OCI-LY7 (cell line): ENCODE measurements at regions not wholly inside any gene's neighbourhood (a gene's known extent, or its start where the extent isn't known, plus 50 kb on each side); places are given as distances from the start of the nearest gene placed in this dataset.
"Not testable (repeated sequence)": the region's sequence is repeated elsewhere in the genome, so short reads cannot be mapped to it uniquely, and the experiment has no call there.

Experiments
- CTCF ChIP-seq: fragments of 200-600 bp; sonication (generic); conservative IDR thresholded peaks from 2 replicates; pipeline ENCODE4 v1.5.1; 2014; ENCODE audit warnings: mild to moderate bottlenecking, antibody characterized with exemption, low read length, moderate library complexity, mixed read lengths
- EZH2phosphoT487 ChIP-seq: fragments of 200-600 bp; sonication (generic); IDR thresholded peaks from 2 replicates; pipeline ENCODE4 v1.6.1; 2018; ENCODE audit warnings: low read depth, borderline replicate concordance, mild to moderate bottlenecking, mixed run types, antibody characterized with exemption, low read length, moderate library complexity, mixed read lengths

GRCh38 chr5:107736089-107736488 is 65.4 kb upstream of the EFNA5 start:
- TF ChIP-seq CTCF, EZH2phosphoT487: not testable (repeated sequence)
